ENCODE measurements at regions not wholly inside any gene's neighbourhood (a gene's known extent, or its start where the extent isn't known, plus 50 kb on each side); places are given as distances from the start of the nearest gene placed in this dataset.

DNA sequence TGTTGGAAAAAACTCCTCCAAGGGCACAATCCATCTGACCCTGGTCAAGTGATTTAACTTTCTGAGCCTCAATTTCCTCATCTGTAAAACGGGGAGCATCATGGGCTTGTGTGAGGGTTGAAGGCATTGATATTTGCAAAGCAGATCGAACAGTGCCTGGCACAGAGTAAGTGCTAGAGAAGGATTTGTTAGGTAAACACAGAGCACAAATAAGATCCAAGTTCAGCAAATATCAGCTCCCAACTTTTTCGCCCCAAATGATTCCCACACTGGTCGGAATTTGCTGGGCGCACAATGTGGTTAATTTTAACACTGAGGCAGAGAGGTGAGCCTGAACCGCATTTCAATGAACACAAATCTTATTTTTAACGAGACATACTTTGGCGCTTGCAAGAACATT lies 76.3 kb upstream of the ATP2B2 start:
- Histone ChIP-seq H3K9me3 (ENCODE audit: control insufficient read depth, insufficient read depth, low read depth, low read length) (no peaks in the 10 kb centered on the region), H3K27me3 (ENCODE audit: control insufficient read depth, insufficient read depth, low read length) (peaks cover 8% of the 10 kb centered on the region), H3K4me1 (ENCODE audit: control insufficient read depth, insufficient read depth, low read length) (no peaks in the 10 kb centered on the region), H3K36me3 (ENCODE audit: control insufficient read depth, insufficient read depth, low read length) (no peaks in the 10 kb centered on the region), H3K4me3 (ENCODE audit: low read depth in 2 of 2, low read length in 2 of 2) (no peak overlapping the region), H3K27ac (ENCODE audit: low read length) (no peak overlapping the region)
- TF ChIP-seq, protein P1, sequence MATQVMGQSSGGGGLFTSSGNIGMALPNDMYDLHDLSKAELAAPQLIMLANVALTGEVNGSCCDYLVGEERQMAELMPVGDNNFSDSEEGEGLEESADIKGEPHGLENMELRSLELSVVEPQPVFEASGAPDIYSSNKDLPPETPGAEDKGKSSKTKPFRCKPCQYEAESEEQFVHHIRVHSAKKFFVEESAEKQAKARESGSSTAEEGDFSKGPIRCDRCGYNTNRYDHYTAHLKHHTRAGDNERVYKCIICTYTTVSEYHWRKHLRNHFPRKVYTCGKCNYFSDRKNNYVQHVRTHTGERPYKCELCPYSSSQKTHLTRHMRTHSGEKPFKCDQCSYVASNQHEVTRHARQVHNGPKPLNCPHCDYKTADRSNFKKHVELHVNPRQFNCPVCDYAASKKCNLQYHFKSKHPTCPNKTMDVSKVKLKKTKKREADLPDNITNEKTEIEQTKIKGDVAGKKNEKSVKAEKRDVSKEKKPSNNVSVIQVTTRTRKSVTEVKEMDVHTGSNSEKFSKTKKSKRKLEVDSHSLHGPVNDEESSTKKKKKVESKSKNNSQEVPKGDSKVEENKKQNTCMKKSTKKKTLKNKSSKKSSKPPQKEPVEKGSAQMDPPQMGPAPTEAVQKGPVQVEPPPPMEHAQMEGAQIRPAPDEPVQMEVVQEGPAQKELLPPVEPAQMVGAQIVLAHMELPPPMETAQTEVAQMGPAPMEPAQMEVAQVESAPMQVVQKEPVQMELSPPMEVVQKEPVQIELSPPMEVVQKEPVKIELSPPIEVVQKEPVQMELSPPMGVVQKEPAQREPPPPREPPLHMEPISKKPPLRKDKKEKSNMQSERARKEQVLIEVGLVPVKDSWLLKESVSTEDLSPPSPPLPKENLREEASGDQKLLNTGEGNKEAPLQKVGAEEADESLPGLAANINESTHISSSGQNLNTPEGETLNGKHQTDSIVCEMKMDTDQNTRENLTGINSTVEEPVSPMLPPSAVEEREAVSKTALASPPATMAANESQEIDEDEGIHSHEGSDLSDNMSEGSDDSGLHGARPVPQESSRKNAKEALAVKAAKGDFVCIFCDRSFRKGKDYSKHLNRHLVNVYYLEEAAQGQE (IDR thresholded peaks at IDR 0.05; ENCODE audit: insufficient read depth in 1 of 2, low read depth in 2 of 2, low read length in 1 of 2), result no peak
- TF ChIP-seq, protein P2, sequence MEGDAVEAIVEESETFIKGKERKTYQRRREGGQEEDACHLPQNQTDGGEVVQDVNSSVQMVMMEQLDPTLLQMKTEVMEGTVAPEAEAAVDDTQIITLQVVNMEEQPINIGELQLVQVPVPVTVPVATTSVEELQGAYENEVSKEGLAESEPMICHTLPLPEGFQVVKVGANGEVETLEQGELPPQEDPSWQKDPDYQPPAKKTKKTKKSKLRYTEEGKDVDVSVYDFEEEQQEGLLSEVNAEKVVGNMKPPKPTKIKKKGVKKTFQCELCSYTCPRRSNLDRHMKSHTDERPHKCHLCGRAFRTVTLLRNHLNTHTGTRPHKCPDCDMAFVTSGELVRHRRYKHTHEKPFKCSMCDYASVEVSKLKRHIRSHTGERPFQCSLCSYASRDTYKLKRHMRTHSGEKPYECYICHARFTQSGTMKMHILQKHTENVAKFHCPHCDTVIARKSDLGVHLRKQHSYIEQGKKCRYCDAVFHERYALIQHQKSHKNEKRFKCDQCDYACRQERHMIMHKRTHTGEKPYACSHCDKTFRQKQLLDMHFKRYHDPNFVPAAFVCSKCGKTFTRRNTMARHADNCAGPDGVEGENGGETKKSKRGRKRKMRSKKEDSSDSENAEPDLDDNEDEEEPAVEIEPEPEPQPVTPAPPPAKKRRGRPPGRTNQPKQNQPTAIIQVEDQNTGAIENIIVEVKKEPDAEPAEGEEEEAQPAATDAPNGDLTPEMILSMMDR (IDR thresholded peaks at IDR 0.05), result no peak
- TF ChIP-seq TCF7L2 (IDR thresholded peaks at IDR 0.05; ENCODE audit: low read depth, low read length), result no peak
- no peak for TF ChIP-seq POLR2AphosphoS5 (IDR thresholded peaks at IDR 0.05; ENCODE audit: low read depth, low read length)
- TF ChIP-seq SIN3A (IDR thresholded peaks at IDR 0.05; ENCODE audit: borderline replicate concordance, insufficient read depth, low read depth, low read length), result no peak
- no peak for ATAC-seq
- no peak for DNase-seq (ENCODE audit: low read depth, low spot score)
- in situ Hi-C loops (cut with HindIII; ENCODE audit: low pct_unique_long_range_greater_than_20kb, low sequenced_read_pairs), result no loop called here
- BruUV-seq (replicated peaks), result no TSS peak
- intact Hi-C loops (cut with micrococcal nuclease; ENCODE audit: unreplicated experiment), result no loop called here
- ChIA-PET POLR2A (no interaction called here), CTCF (no interaction called here)

DNA sequence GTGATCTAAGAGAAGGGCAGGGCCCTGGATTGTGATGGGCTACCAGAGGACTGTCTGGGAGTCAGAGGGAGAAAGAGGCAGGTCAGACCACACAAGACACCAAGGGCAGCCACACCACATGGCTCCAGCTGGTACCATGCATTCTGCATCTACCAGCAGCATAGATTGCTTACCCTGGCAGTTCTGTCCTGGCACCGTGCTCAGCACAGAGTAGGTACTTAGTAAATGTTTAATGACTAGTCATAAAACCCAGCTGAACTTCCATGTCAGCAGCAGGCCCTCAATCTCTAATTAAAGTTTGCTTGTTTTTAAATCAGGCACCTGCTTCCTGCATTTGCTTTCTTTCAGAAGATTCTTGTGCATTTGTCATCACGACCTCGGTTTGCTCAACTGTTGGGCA lies 77.3 kb upstream of the ATP2B2 start:
- no TSS peak for BruUV-seq (replicated peaks)
- no peak for DNase-seq (ENCODE audit: low read depth, low spot score)
- intact Hi-C loops (cut with micrococcal nuclease; ENCODE audit: unreplicated experiment) (no loop called here), in situ Hi-C loops (cut with HindIII; ENCODE audit: low pct_unique_long_range_greater_than_20kb, low sequenced_read_pairs) (no loop called here)
- CTCF ChIA-PET, result no interaction called here
- Histone ChIP-seq H3K4me3 (ENCODE audit: low read depth in 2 of 2, low read length in 2 of 2) (no peak overlapping the region), H3K36me3 (ENCODE audit: control insufficient read depth, insufficient read depth, low read length) (no peaks in the 10 kb centered on the region), H3K27ac (ENCODE audit: low read length) (no peak overlapping the region), H3K4me1 (ENCODE audit: control insufficient read depth, insufficient read depth, low read length) (no peaks in the 10 kb centered on the region), H3K9me3 (ENCODE audit: control insufficient read depth, insufficient read depth, low read depth, low read length) (no peaks in the 10 kb centered on the region), H3K27me3 (ENCODE audit: control insufficient read depth, insufficient read depth, low read length) (peaks cover 8% of the 10 kb centered on the region)
- TF ChIP-seq, protein P1 (IDR thresholded peaks at IDR 0.05; ENCODE audit: insufficient read depth in 1 of 2, low read depth in 2 of 2, low read length in 1 of 2), result no peak
- TF ChIP-seq POLR2AphosphoS5 (IDR thresholded peaks at IDR 0.05; ENCODE audit: low read depth, low read length) (no peak), SIN3A (IDR thresholded peaks at IDR 0.05; ENCODE audit: borderline replicate concordance, insufficient read depth, low read depth, low read length) (no peak), TCF7L2 (IDR thresholded peaks at IDR 0.05; ENCODE audit: low read depth, low read length) (no peak)
- TF ChIP-seq, protein P2 (IDR thresholded peaks at IDR 0.05), result no peak
- ATAC-seq, result no peak
- POLR2A ChIA-PET, result no interaction called here
